GM12878 (cell line): ENCODE measurements at regions not wholly inside any gene's neighbourhood (a gene's known extent, or its start where the extent isn't known, plus 50 kb on each side); places are given as distances from the start of the nearest gene placed in this dataset.

Experiments
- ATAC-seq: fragments of 200-7000 bp; cut with Tn5 transposase; 3 replicates; pipeline ENCODE4 v1.9.1; 2020; ENCODE audit warnings: mild to moderate bottlenecking, moderate library complexity
- BruUV-seq: library from RNA; stranded (reverse); fragments of 400-500 nt; replicated peaks from 2 replicates; lab custom pipeline; 2021; lab: Mats Ljungman, UMichigan
- CTCF ChIA-PET: fragments of 300-600 bp; sonication (Branson Sonifier 250); formaldehyde crosslinking; extraction: SDS; loops from one replicate; lab custom pipeline; 2021; ENCODE audit warnings: inconsistent platforms; lab: Yijun Ruan, JAX
- POLR2A ChIA-PET: fragments of 350-600 bp; formaldehyde crosslinking; extraction: SDS; loops from one replicate; lab custom pipeline; 2021; ENCODE audit warnings: inconsistent platforms; lab: Charles Lee
- RAD21 ChIA-PET: fragments of 300-600 bp; sonication (Branson Sonifier 250); formaldehyde crosslinking; loops from one replicate; lab custom pipeline; 2023; ENCODE audit warnings: antibody characterized with exemption; ENCODE audit not compliant: unreplicated experiment; lab: Charles Lee
- SMC1A ChIA-PET: fragments of 300-600 bp; sonication (Branson Sonifier 250); formaldehyde crosslinking; loops from one replicate; lab custom pipeline; 2023; ENCODE audit not compliant: unreplicated experiment, uncharacterized antibody; lab: Charles Lee
- DNase-seq: peaks from one replicate; pipeline ENCODE4 v3.0.0-alpha.2; 2011; ENCODE audit warnings: low read depth, low spot score
- FAIRE-seq: peaks from 3 replicates; lab custom pipeline; 2011; peaks lifted over from hg19 to GRCh38; lab: Jason Lieb, UNC
- H2AFZ ChIP-seq: 2 replicates; pipeline ENCODE4 v1.6.0; 2011; ENCODE audit warnings: low read depth, low read length, control low read depth; ENCODE audit not compliant: control insufficient read depth
- H3K27ac ChIP-seq: 2 replicates; pipeline ENCODE4 v1.5.1; 2011; ENCODE audit warnings: control low read depth; ENCODE audit not compliant: control insufficient read depth, insufficient read depth
- H3K27me3 ChIP-seq, 2 experiments: replicated peaks in 1 of 2; 2 replicates each; pipeline versions ENCODE4 v1.6.0 to v1.6.1; 2011; ENCODE audit warnings: low read length in 1 of 2; ENCODE audit not compliant: control insufficient read depth in 2 of 2, insufficient read depth in 2 of 2
- H3K36me3 ChIP-seq, 2 experiments: 2 replicates each; pipeline ENCODE4 v1.5.1; 2011; ENCODE audit warnings: low read length in 1 of 2; ENCODE audit not compliant: control insufficient read depth in 2 of 2, insufficient read depth in 2 of 2
- H3K4me1 ChIP-seq: 2 replicates; pipeline ENCODE4 v1.6.1; 2011; ENCODE audit warnings: mild to moderate bottlenecking, low read length, moderate library complexity, mixed read lengths; ENCODE audit not compliant: control insufficient read depth, insufficient read depth
- H3K4me2 ChIP-seq: 2 replicates; pipeline ENCODE4 v1.6.0; 2011; ENCODE audit warnings: control low read depth; ENCODE audit not compliant: control insufficient read depth, insufficient read depth
- H3K4me3 ChIP-seq: fragments of 200-600 bp; sonication (generic); 2 replicates; pipeline ENCODE4 v1.5.1; 2016
- H3K79me2 ChIP-seq: 2 replicates; pipeline ENCODE4 v1.6.0; 2011; ENCODE audit warnings: low read length; ENCODE audit not compliant: control insufficient read depth, insufficient read depth
- H3K9ac ChIP-seq: 2 replicates; pipeline ENCODE4 v1.8.0; 2011; ENCODE audit warnings: low read length, control low read depth, mixed read lengths; ENCODE audit not compliant: control insufficient read depth, insufficient read depth
- H3K9me3 ChIP-seq: replicated peaks from 3 replicates; pipeline ENCODE4 v1.5.1; 2011; ENCODE audit warnings: mild to moderate bottlenecking, low read length; ENCODE audit not compliant: control insufficient read depth, insufficient read depth
- H4K20me1 ChIP-seq: 2 replicates; pipeline ENCODE4 v1.6.0; 2011; ENCODE audit not compliant: control insufficient read depth, insufficient read depth
- BCL11A ChIP-seq: IDR thresholded peaks from 2 replicates; pipeline ENCODE4 v1.6.1; 2011; ENCODE audit warnings: low read depth, low read length
- CEBPZ ChIP-seq: fragments of 150-350 bp; IDR thresholded peaks from 2 replicates; pipeline ENCODE4 v1.6.1; 2016; ENCODE audit warnings: low read depth, low read length
- FOS ChIP-seq: IDR thresholded peaks from 3 replicates; pipeline ENCODE4 v1.6.1; 2011; ENCODE audit warnings: borderline replicate concordance; ENCODE audit not compliant: insufficient read length; ENCODE audit errors: extremely low read depth
- HDGF ChIP-seq: fragments of 450-650 bp; IDR thresholded peaks from 2 replicates; pipeline ENCODE4 v1.6.1; 2016; ENCODE audit warnings: antibody characterized with exemption
- IKZF1 ChIP-seq: fragments of 450-650 bp; conservative IDR thresholded peaks from 2 replicates; pipeline ENCODE4 v1.6.1; 2017; ENCODE audit warnings: antibody characterized with exemption, mild to moderate bottlenecking
- JUNB ChIP-seq: IDR thresholded peaks from 2 replicates; pipeline ENCODE4 v1.6.1; 2016; ENCODE audit warnings: antibody characterized with exemption, mild to moderate bottlenecking
- JUND ChIP-seq: IDR thresholded peaks from 2 replicates; pipeline ENCODE4 v1.6.1; 2012; ENCODE audit warnings: low read depth, mild to moderate bottlenecking, low read length, improper control_type of control experiment, moderate library complexity
- MEF2A ChIP-seq: IDR thresholded peaks from 2 replicates; pipeline ENCODE4 v1.6.1; 2011; ENCODE audit warnings: low read depth, mild to moderate bottlenecking, low read length, moderate library complexity; ENCODE audit not compliant: insufficient read depth
- NFYA ChIP-seq: IDR thresholded peaks from 2 replicates; pipeline ENCODE4 v1.6.1; 2011; ENCODE audit warnings: low read depth, mild to moderate bottlenecking, low read length, improper control_type of control experiment, borderline replicate concordance
- PML ChIP-seq: IDR thresholded peaks from 2 replicates; pipeline ENCODE4 v1.6.1; 2012; ENCODE audit warnings: low read length, inconsistent platforms
- POLR2AphosphoS2 ChIP-seq: IDR thresholded peaks from 2 replicates; pipeline ENCODE4 v1.6.1; 2011; ENCODE audit warnings: low read depth, mild to moderate bottlenecking, low read length, improper control_type of control experiment, moderate library complexity
- SMC3 ChIP-seq: IDR thresholded peaks from 2 replicates; pipeline ENCODE4 v1.6.1; 2011; ENCODE audit warnings: low read length, improper control_type of control experiment, borderline replicate concordance
- SREBF1 ChIP-seq: IDR thresholded peaks from 2 replicates; pipeline ENCODE4 v1.6.1; 2012; ENCODE audit warnings: mild to moderate bottlenecking, low read length
- SRF ChIP-seq, 2 experiments: IDR thresholded peaks; 2 replicates each; pipeline ENCODE4 v1.6.1; 2011; ENCODE audit warnings: low read depth in 2 of 2, low read length in 2 of 2, mild to moderate bottlenecking in 1 of 2, moderate library complexity in 1 of 2
- TARDBP ChIP-seq: IDR thresholded peaks from 2 replicates; pipeline ENCODE4 v1.6.1; 2016; ENCODE audit warnings: borderline replicate concordance
- ZNF622 ChIP-seq: fragments of 450-650 bp; IDR thresholded peaks from 2 replicates; pipeline ENCODE4 v1.6.1; 2017; ENCODE audit warnings: mild to moderate bottlenecking, inconsistent platforms
- WGBS: methylation state at CpG from one replicate; pipeline ENCODE4 v1.1.6; 2016; ENCODE audit warnings: low lambda C conversion rate; ENCODE audit not compliant: insufficient replicate concordance, insufficient coverage; ENCODE audit errors: missing lambda C conversion rate; 5-methylcytosine and 5-hydroxymethylcytosine counted together
- in situ Hi-C: fragments of 300-500 bp; cut with MboI; formaldehyde crosslinking; loops from 9 replicates; pipeline ENCODE4 v1.14.3; 2018; ENCODE audit warnings: mixed read lengths
- intact Hi-C: fragments of 100-400 bp; cut with micrococcal nuclease; formaldehyde crosslinking; loops from one replicate; pipeline ENCODE4 v1.14.2; 2022; ENCODE audit not compliant: unreplicated experiment

DNA sequence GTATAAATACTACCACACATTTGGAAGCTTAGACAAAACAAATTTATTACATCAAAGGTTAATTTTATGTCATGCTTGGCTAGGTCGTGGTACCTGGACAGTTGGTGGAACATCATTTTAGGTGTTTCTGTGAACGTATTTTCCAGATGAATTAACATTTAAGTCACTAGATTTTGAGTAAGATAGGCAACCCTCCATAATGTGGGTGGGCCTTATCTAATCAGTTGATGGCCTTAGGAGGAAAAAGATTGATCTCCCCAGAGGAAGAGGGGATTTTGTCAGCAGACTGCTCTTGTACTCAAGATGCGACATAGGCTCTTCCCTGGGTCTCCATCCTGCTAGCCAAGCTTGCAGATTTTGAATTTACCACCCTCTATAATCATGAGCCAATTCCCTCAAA lies 85.0 kb downstream of the RPRM start:
- Histone ChIP-seq H3K36me3 (no peaks in the 10 kb centered on the region), H3K27ac (no peak overlapping the region), H4K20me1 (no peaks in the 10 kb centered on the region), H3K4me1 (no peaks in the 10 kb centered on the region), H3K79me2 (no peaks in the 10 kb centered on the region), H3K9me3 (no peaks in the 10 kb centered on the region), H3K27me3 (no peaks in the 10 kb centered on the region), H2AFZ (no peak overlapping the region), H3K4me2 (no peak overlapping the region), H3K9ac (no peak overlapping the region), H3K4me3 (no peak overlapping the region)
- SMC1A ChIA-PET, result no interaction called here
- BruUV-seq, result no TSS peak
- CTCF ChIA-PET, result no interaction called here
- in situ Hi-C loops, result no loop called here
- intact Hi-C loops, result no loop called here
- RAD21 ChIA-PET, result no interaction called here
- DNase-seq (no peak), ATAC-seq (no peak), FAIRE-seq (no peak)
- POLR2A ChIA-PET, result no interaction called here
- WGBS, result 14% methylated on average over 3 of the region's 3 CpGs
- TF ChIP-seq BCL11A (no peak), ZNF622 (no peak), NFYA (no peak), JUND (no peak), JUNB (no peak), MEF2A (no peak), SRF (IDR thresholded peaks at IDR 0.05; ENCODE audit: low read depth in 2 of 2, low read length in 2 of 2) (no peak), SMC3 (no peak), HDGF (no peak)
- TF ChIP-seq, all 136 proteins: peak for 0

- no peaks in the 10 kb centered on the region for H4K20me1 ChIP-seq
- no peaks in the 10 kb centered on the region for H3K9me3 ChIP-seq
- RAD21 ChIA-PET, result no interaction called here
- no TSS peak for BruUV-seq
- H3K4me1 ChIP-seq, result no peaks in the 10 kb centered on the region
- 22% methylated on average over 5 of the region's 5 CpGs for WGBS
- no peak overlapping the region for H3K9ac ChIP-seq
- no peak for ATAC-seq
- SMC1A ChIA-PET, result no interaction called here
- CTCF ChIA-PET, result no interaction called here
- no peak overlapping the region for H3K4me2 ChIP-seq
- H3K27me3 ChIP-seq, result no peaks in the 10 kb centered on the region
- intact Hi-C loops (no loop called here), in situ Hi-C loops (no loop called here)
- POLR2A ChIA-PET, result no interaction called here
- no peak overlapping the region for H3K27ac ChIP-seq
- no peak for DNase-seq
- H3K79me2 ChIP-seq, result no peaks in the 10 kb centered on the region
- FAIRE-seq, result no peak
- H2AFZ ChIP-seq, result no peak overlapping the region
- H3K36me3 ChIP-seq, result no peaks in the 10 kb centered on the region
- H3K4me3 ChIP-seq, result no peak overlapping the region
- no peak for TF ChIP-seq PML
- TF ChIP-seq POLR2AphosphoS2, result no peak
- no peak for TF ChIP-seq FOS
- TF ChIP-seq CEBPZ, result no peak
- TF ChIP-seq TARDBP, result no peak
- no peak for TF ChIP-seq SREBF1
- TF ChIP-seq IKZF1, result no peak
These were observed 87.4 kb downstream of the RPRM start for GRCh38 chr2:153391131-153391530.
